HEK293 (cell line): ENCODE measurements at regions not wholly inside any gene's neighbourhood (a gene's known extent, or its start where the extent isn't known, plus 50 kb on each side); places are given as distances from the start of the nearest gene placed in this dataset.

Source experiments
- CTCF ChIA-PET: fragments of 350-600 bp; formaldehyde crosslinking; extraction: SDS; loops from one replicate; lab custom pipeline; 2021; ENCODE audit warnings: antibody characterized with exemption; lab: Yijun Ruan, JAX
- POLR2A ChIA-PET: fragments of 300-600 bp; formaldehyde crosslinking; extraction: SDS; loops from one replicate; lab custom pipeline; 2020; ENCODE audit warnings: antibody characterized with exemption, inconsistent platforms; lab: Yijun Ruan, JAX
- H3K27ac ChIP-seq: fragments of 200-500 bp; sonication (Bioruptor generic); 2 replicates; pipeline ENCODE4 v1.5.1; 2014; ENCODE audit warnings: low read depth, low read length, control low read depth, inconsistent platforms; ENCODE audit errors: extremely low read depth
- H3K36me3 ChIP-seq, 2 experiments: fragments of 200-500 bp in 1 of 2; sonication (Bioruptor generic) in 1 of 2; 1 replicate in 1 of 2; 2 replicates in 1 of 2; pipeline ENCODE4 v1.5.1; 2014 to 2017; ENCODE audit warnings: inconsistent platforms in 2 of 2, low read length in 2 of 2; ENCODE audit not compliant: control insufficient read depth in 2 of 2, insufficient read depth in 1 of 2
- H3K4me1 ChIP-seq: fragments of 200-500 bp; sonication (Bioruptor generic); 2 replicates; pipeline ENCODE4 v1.5.1; 2014; ENCODE audit warnings: mild to moderate bottlenecking, low read length, inconsistent platforms; ENCODE audit not compliant: control insufficient read depth, insufficient read depth
- H3K4me3 ChIP-seq: 2 replicates; pipeline ENCODE4 v1.5.1; 2011; ENCODE audit warnings: low read depth, mild to moderate bottlenecking, control low read depth, low read length, moderate library complexity
- H3K9me3 ChIP-seq: fragments of 200-500 bp; sonication (Bioruptor generic); 2 replicates; pipeline ENCODE4 v1.5.1; 2014; ENCODE audit warnings: low read depth, low read length, inconsistent platforms; ENCODE audit not compliant: control insufficient read depth, insufficient read depth
- FEZF1 ChIP-seq: fragments of 450-650 bp; formaldehyde crosslinking; IDR thresholded peaks from 2 replicates; pipeline ENCODE4 v1.5.1; 2016; ENCODE audit warnings: missing biosample characterization, missing genetic modification characterization
- PBX3 ChIP-seq: sonication (generic); formaldehyde crosslinking; IDR thresholded peaks from 2 replicates; pipeline ENCODE4 v1.8.1; 2022; ENCODE audit warnings: mild to moderate bottlenecking, moderate library complexity, missing genetic modification reagents
- PRDM2 ChIP-seq: fragments of 450-650 bp; formaldehyde crosslinking; IDR thresholded peaks from 2 replicates; pipeline ENCODE4 v1.5.1; 2016; ENCODE audit warnings: missing biosample characterization, missing genetic modification characterization, borderline replicate concordance
- SALL2 ChIP-seq: fragments of 450-650 bp; formaldehyde crosslinking; IDR thresholded peaks from 2 replicates; pipeline ENCODE4 v1.5.0; 2017; ENCODE audit warnings: missing biosample characterization, mild to moderate bottlenecking, missing genetic modification characterization, borderline replicate concordance
- YY2 ChIP-seq: fragments of 450-650 bp; formaldehyde crosslinking; IDR thresholded peaks from 2 replicates; pipeline ENCODE4 v1.5.1; 2016; ENCODE audit warnings: missing biosample characterization, missing genetic modification characterization
- ZBTB21 ChIP-seq: fragments of 450-650 bp; formaldehyde crosslinking; IDR thresholded peaks from 2 replicates; pipeline ENCODE4 v1.5.1; 2017; ENCODE audit warnings: missing biosample characterization, missing genetic modification characterization
- ZNF132 ChIP-seq: fragments of 450-650 bp; formaldehyde crosslinking; IDR thresholded peaks from 2 replicates; pipeline ENCODE4 v1.5.1; 2017; ENCODE audit warnings: missing biosample characterization, missing genetic modification characterization, borderline replicate concordance
- ZNF138 ChIP-seq: fragments of 450-650 bp; formaldehyde crosslinking; IDR thresholded peaks from 2 replicates; pipeline ENCODE4 v1.5.1; 2016; ENCODE audit warnings: missing biosample characterization, missing genetic modification characterization, borderline replicate concordance
- ZNF140 ChIP-seq: fragments of 450-650 bp; formaldehyde crosslinking; IDR thresholded peaks from 2 replicates; pipeline ENCODE4 v1.5.1; 2016; ENCODE audit warnings: missing biosample characterization, missing genetic modification characterization
- ZNF146 ChIP-seq: fragments of 450-650 bp; formaldehyde crosslinking; IDR thresholded peaks from 2 replicates; pipeline ENCODE4 v1.5.1; 2016; ENCODE audit warnings: missing biosample characterization, missing genetic modification characterization
- ZNF433 ChIP-seq: fragments of 450-650 bp; formaldehyde crosslinking; IDR thresholded peaks from 2 replicates; pipeline ENCODE4 v1.5.1; 2016; ENCODE audit warnings: missing biosample characterization, missing genetic modification characterization, low read depth
- ZNF510 ChIP-seq: fragments of 450-650 bp; formaldehyde crosslinking; IDR thresholded peaks from 2 replicates; pipeline ENCODE4 v1.5.1; 2018; ENCODE audit warnings: mild to moderate bottlenecking, missing genetic modification characterization, missing biosample characterization; ENCODE audit not compliant: insufficient replicate concordance
- ZNF514 ChIP-seq: fragments of 450-650 bp; formaldehyde crosslinking; IDR thresholded peaks from 2 replicates; pipeline ENCODE4 v1.5.1; 2016; ENCODE audit warnings: missing biosample characterization, missing genetic modification characterization
- ZNF518A ChIP-seq: fragments of 450-650 bp; formaldehyde crosslinking; conservative IDR thresholded peaks from 2 replicates; pipeline ENCODE4 v1.5.1; 2016; ENCODE audit warnings: low read depth, missing biosample characterization, missing genetic modification characterization
- ZNF560 ChIP-seq: fragments of 450-650 bp; formaldehyde crosslinking; IDR thresholded peaks from 2 replicates; pipeline ENCODE4 v1.5.1; 2017; ENCODE audit warnings: missing biosample characterization, missing genetic modification characterization, borderline replicate concordance
- ZNF600 ChIP-seq: fragments of 450-650 bp; formaldehyde crosslinking; IDR thresholded peaks from 2 replicates; pipeline ENCODE4 v1.5.1; 2016; ENCODE audit warnings: missing biosample characterization, missing genetic modification characterization
- ZNF747 ChIP-seq: fragments of 450-650 bp; formaldehyde crosslinking; IDR thresholded peaks from 2 replicates; pipeline ENCODE4 v1.5.1; 2016; ENCODE audit warnings: missing biosample characterization, missing genetic modification characterization
- ZNF837 ChIP-seq: fragments of 450-650 bp; formaldehyde crosslinking; IDR thresholded peaks from 2 replicates; pipeline ENCODE4 v1.5.1; 2016; ENCODE audit warnings: missing biosample characterization, missing genetic modification characterization

GRCh38 chr7:15755061-15755460, 68.6 kb upstream of the MEOX2 start:
- Histone ChIP-seq H3K9me3 (no peaks in the 10 kb centered on the region), H3K27ac (no peak overlapping the region), H3K4me1 (no peaks in the 10 kb centered on the region), H3K36me3 (no peaks in the 10 kb centered on the region), H3K4me3 (no peak overlapping the region)
- ChIA-PET POLR2A (no interaction called here), CTCF (no interaction called here)
- TF ChIP-seq ZNF132 (tag by site-specific recombination): no peak

- no peak overlapping the region for H3K4me3 ChIP-seq
- CTCF ChIA-PET: interaction anchor here (0.6 kb wide), 2 partner anchors 30 to 33 kb away, joined by 3 to 5 read pairs; no protein-coding TSS in a partner anchor
- TF ChIP-seq ZNF510 (tag by site-specific recombination): no peak
- no peak for TF ChIP-seq ZNF138 (tag by site-specific recombination)
- no peak for TF ChIP-seq FEZF1
- TF ChIP-seq PBX3 (CRISPR knock-in tag): no peak
- TF ChIP-seq, all 188 proteins: peak for 0
- Histone ChIP-seq H3K27ac (no peak overlapping the region), H3K9me3 (no peaks in the 10 kb centered on the region), H3K36me3 (no peaks in the 10 kb centered on the region), H3K4me1 (no peaks in the 10 kb centered on the region)
- POLR2A ChIA-PET: no interaction called here
Measured at GRCh38 chr7:15753887-15754579, 67.5 kb upstream of the MEOX2 start.

GRCh38 chr7:15752377-15752776, 65.9 kb upstream of the MEOX2 start:
- H3K4me1 ChIP-seq: no peaks in the 10 kb centered on the region
- H3K9me3 ChIP-seq: no peaks in the 10 kb centered on the region
- ChIA-PET CTCF (interaction anchor here (0.6 to 2.7 kb wide), 3 partner anchors 31 to 812 kb away, joined by 3 to 7 read pairs (median 4); no protein-coding TSS in a partner anchor), POLR2A (no interaction called here)
- H3K27ac ChIP-seq: no peak overlapping the region
- no peak overlapping the region for H3K4me3 ChIP-seq
- no peaks in the 10 kb centered on the region for H3K36me3 ChIP-seq
- TF ChIP-seq ZNF747: no peak
- TF ChIP-seq ZNF518A (tag by site-specific recombination): no peak
- TF ChIP-seq ZBTB21 (tag by site-specific recombination): no peak
- TF ChIP-seq ZNF433: no peak
- no peak for TF ChIP-seq SALL2 (tag by site-specific recombination)
- no peak for TF ChIP-seq ZNF140 (tag by site-specific recombination)
- TF ChIP-seq PRDM2: no peak
- TF ChIP-seq ZNF600 (tag by site-specific recombination): no peak
- no peak for TF ChIP-seq ZNF837
- no peak for TF ChIP-seq ZNF146 (tag by site-specific recombination)
- TF ChIP-seq ZNF560 (tag by site-specific recombination): no peak
- TF ChIP-seq ZNF514 (tag by site-specific recombination): no peak
- TF ChIP-seq YY2: no peak
